Neural cell (in vitro differentiated cells): ENCODE measurements at regions not wholly inside any gene's neighbourhood (a gene's known extent, or its start where the extent isn't known, plus 50 kb on each side); places are given as distances from the start of the nearest gene placed in this dataset.

ENCODE experiments used
- EZH2 ChIP-seq: fragments of 200-600, 300-800 bp; shearing (Covaris generic), sonication (generic); IDR thresholded peaks from 2 replicates; pipeline ENCODE4 v1.6.1; 2014; ENCODE audit warnings: antibody characterized with exemption, low read length, borderline replicate concordance, mild to moderate bottlenecking; ENCODE audit not compliant: insufficient read depth, poor library complexity, severe bottlenecking
- POLR2AphosphoS5 ChIP-seq: IDR thresholded peaks from 2 replicates; pipeline ENCODE4 v1.6.1; 2012
- TAF1 ChIP-seq: IDR thresholded peaks from 2 replicates; pipeline ENCODE4 v1.6.1; 2012; ENCODE audit warnings: low read depth
- TF ChIP-seq, protein P1 (sequence below): fragments of 450-650 bp; IDR thresholded peaks from 2 replicates; pipeline ENCODE4 v1.5.1; 2014; ENCODE audit warnings: antibody characterized with exemption, mild to moderate bottlenecking, moderate library complexity; ENCODE audit not compliant: poor library complexity, severe bottlenecking

DNA sequence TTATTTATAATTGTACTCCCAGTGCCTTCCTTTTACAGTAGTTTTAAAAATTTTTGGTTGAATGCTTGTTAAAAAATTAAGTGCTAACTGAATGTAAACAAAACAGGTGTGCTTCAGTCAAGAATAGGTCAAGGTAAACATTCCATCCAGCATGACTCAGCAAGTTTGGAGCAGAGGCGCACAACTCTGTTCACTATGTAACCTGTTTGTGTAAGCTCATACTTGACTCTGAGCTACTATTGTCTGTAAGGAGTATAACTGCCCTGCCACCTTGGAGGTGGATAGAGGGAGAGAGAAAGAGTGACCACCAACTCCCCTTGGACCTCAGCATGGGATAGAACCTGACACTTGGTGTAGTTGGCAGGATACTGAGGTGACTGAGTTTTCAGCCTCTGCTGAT is 207.4 kb upstream of the SYT4 start:
- TF ChIP-seq, protein P1, sequence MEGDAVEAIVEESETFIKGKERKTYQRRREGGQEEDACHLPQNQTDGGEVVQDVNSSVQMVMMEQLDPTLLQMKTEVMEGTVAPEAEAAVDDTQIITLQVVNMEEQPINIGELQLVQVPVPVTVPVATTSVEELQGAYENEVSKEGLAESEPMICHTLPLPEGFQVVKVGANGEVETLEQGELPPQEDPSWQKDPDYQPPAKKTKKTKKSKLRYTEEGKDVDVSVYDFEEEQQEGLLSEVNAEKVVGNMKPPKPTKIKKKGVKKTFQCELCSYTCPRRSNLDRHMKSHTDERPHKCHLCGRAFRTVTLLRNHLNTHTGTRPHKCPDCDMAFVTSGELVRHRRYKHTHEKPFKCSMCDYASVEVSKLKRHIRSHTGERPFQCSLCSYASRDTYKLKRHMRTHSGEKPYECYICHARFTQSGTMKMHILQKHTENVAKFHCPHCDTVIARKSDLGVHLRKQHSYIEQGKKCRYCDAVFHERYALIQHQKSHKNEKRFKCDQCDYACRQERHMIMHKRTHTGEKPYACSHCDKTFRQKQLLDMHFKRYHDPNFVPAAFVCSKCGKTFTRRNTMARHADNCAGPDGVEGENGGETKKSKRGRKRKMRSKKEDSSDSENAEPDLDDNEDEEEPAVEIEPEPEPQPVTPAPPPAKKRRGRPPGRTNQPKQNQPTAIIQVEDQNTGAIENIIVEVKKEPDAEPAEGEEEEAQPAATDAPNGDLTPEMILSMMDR: no peak
- TF ChIP-seq TAF1 (no peak), EZH2 (no peak), POLR2AphosphoS5 (no peak)
